WTC11 (cell line): ENCODE measurements at regions not wholly inside any gene's neighbourhood (a gene's known extent, or its start where the extent isn't known, plus 50 kb on each side); places are given as distances from the start of the nearest gene placed in this dataset.
A peak's percentile ranks its signal among the peaks of the same experiment; 100 is the strongest.

Source experiments
- ATAC-seq: fragments of 200-7000 bp; cut with Tn5 transposase; 2 replicates; pipeline ENCODE4 v1.10.0; 2021; ENCODE audit warnings: mild to moderate bottlenecking, moderate library complexity
- CTCF ChIA-PET: fragments of 300-600 bp; sonication (Branson Sonifier 250); formaldehyde crosslinking; loops from one replicate; lab custom pipeline; 2021; ENCODE audit warnings: antibody characterized with exemption; lab: Charles Lee
- POLR2A ChIA-PET: fragments of 350-600 bp; sonication (Branson Sonifier 250); formaldehyde crosslinking; loops from one replicate; lab custom pipeline; 2021; ENCODE audit warnings: antibody characterized with exemption; lab: Charles Lee
- DNase-seq: peaks from one replicate; pipeline ENCODE4 v3.0.0; 2021; ENCODE audit warnings: low spot score
- H3K27ac Mint-ChIP-seq: 2 replicates; pipeline ENCODE4 v1.8.0; 2021; ENCODE audit warnings: mixed read lengths
- H3K27me3 Mint-ChIP-seq: 2 replicates; pipeline ENCODE4 v1.8.0; 2021; ENCODE audit warnings: low read depth, mild to moderate bottlenecking, moderate library complexity, mixed read lengths
- H3K36me3 Mint-ChIP-seq: 2 replicates; pipeline ENCODE4 v1.8.0; 2021; ENCODE audit warnings: mixed read lengths
- H3K4me1 Mint-ChIP-seq: 2 replicates; pipeline ENCODE4 v1.8.0; 2022; ENCODE audit warnings: mixed read lengths
- H3K4me3 Mint-ChIP-seq: 2 replicates; pipeline ENCODE4 v1.8.0; 2021; ENCODE audit warnings: mild to moderate bottlenecking, moderate library complexity, mixed read lengths
- H3K9me3 Mint-ChIP-seq: 2 replicates; pipeline ENCODE4 v1.8.0; 2021; ENCODE audit warnings: mixed read lengths
- ELF4 ChIP-seq: sonication (generic); formaldehyde crosslinking; IDR thresholded peaks from 2 replicates; pipeline ENCODE4 v1.8.1; 2022; ENCODE audit warnings: low read depth, mild to moderate bottlenecking, moderate library complexity, missing genetic modification reagents
- ESRRA ChIP-seq: sonication (generic); formaldehyde crosslinking; IDR thresholded peaks from 2 replicates; pipeline ENCODE4 v1.8.1; 2022; ENCODE audit warnings: mild to moderate bottlenecking, missing genetic modification reagents, borderline replicate concordance
- ETV6 ChIP-seq: sonication (generic); formaldehyde crosslinking; IDR thresholded peaks from 2 replicates; pipeline ENCODE4 v1.8.1; 2022; ENCODE audit warnings: mild to moderate bottlenecking, missing genetic modification reagents
- FOXJ3 ChIP-seq: sonication (generic); formaldehyde crosslinking; IDR thresholded peaks from 2 replicates; pipeline ENCODE4 v1.9.0; 2021; ENCODE audit warnings: missing genetic modification reagents, mild to moderate bottlenecking, borderline replicate concordance
- FOXP1 ChIP-seq: sonication (generic); formaldehyde crosslinking; IDR thresholded peaks from 2 replicates; pipeline ENCODE4 v1.8.0; 2022; ENCODE audit warnings: missing genetic modification reagents, mild to moderate bottlenecking, moderate library complexity, borderline replicate concordance
- GTF2I ChIP-seq: fragments of 250-450 bp; sonication (Bioruptor Pico); conservative IDR thresholded peaks from 2 replicates; pipeline ENCODE4 v1.4.0; 2021; ENCODE audit warnings: mild to moderate bottlenecking
- HMGA2 ChIP-seq: fragments of 250-450 bp; sonication (Bioruptor Pico); IDR thresholded peaks from 2 replicates; pipeline ENCODE4 v1.4.0; 2021; ENCODE audit warnings: mild to moderate bottlenecking, moderate library complexity
- HMGXB4 ChIP-seq: sonication (generic); formaldehyde crosslinking; IDR thresholded peaks from 2 replicates; pipeline ENCODE4 v1.8.1; 2023; ENCODE audit warnings: mild to moderate bottlenecking, moderate library complexity, missing genetic modification reagents
- NFATC4 ChIP-seq: fragments of 250-450 bp; sonication (Bioruptor Pico); IDR thresholded peaks from 2 replicates; pipeline ENCODE4 v1.9.0; 2021; ENCODE audit warnings: mild to moderate bottlenecking
- PRRX2 ChIP-seq: fragments of 250-450 bp; sonication (Bioruptor Pico); IDR thresholded peaks from 2 replicates; pipeline ENCODE4 v1.8.0; 2021; ENCODE audit warnings: mild to moderate bottlenecking
- SMAD4 ChIP-seq: sonication (generic); formaldehyde crosslinking; IDR thresholded peaks from 2 replicates; pipeline ENCODE4 v1.8.0; 2022; ENCODE audit warnings: mild to moderate bottlenecking, missing genetic modification reagents
- SOX15 ChIP-seq: fragments of 250-450 bp; sonication (Bioruptor Pico); IDR thresholded peaks from 2 replicates; pipeline ENCODE4 v1.9.0; 2021; ENCODE audit warnings: mild to moderate bottlenecking
- TEAD1 ChIP-seq: sonication (generic); formaldehyde crosslinking; IDR thresholded peaks from 2 replicates; pipeline ENCODE4 v1.8.0; 2022; ENCODE audit warnings: mild to moderate bottlenecking, missing genetic modification reagents
- TEAD4 ChIP-seq: sonication (generic); formaldehyde crosslinking; IDR thresholded peaks from 2 replicates; pipeline ENCODE4 v1.8.0; 2022; ENCODE audit warnings: mild to moderate bottlenecking, missing genetic modification reagents
- ZNF232 ChIP-seq: sonication (generic); formaldehyde crosslinking; IDR thresholded peaks from 2 replicates; pipeline ENCODE4 v1.8.0; 2022; ENCODE audit warnings: mild to moderate bottlenecking, missing genetic modification reagents
- ZNF423 ChIP-seq: fragments of 250-450 bp; sonication (Bioruptor Pico); IDR thresholded peaks from 2 replicates; pipeline ENCODE4 v2.1.2; 2022; ENCODE audit warnings: mild to moderate bottlenecking, moderate library complexity
- ZNF671 ChIP-seq: fragments of 250-450 bp; sonication (Bioruptor Pico); IDR thresholded peaks from 2 replicates; pipeline ENCODE4 v1.8.0; 2021; ENCODE audit warnings: mild to moderate bottlenecking
- TF ChIP-seq, protein P1 (sequence below): sonication (generic); formaldehyde crosslinking; IDR thresholded peaks from 2 replicates; pipeline ENCODE4 v1.8.1; 2023; ENCODE audit warnings: mild to moderate bottlenecking, missing genetic modification reagents
- TF ChIP-seq, protein P2 (sequence below): sonication (generic); formaldehyde crosslinking; IDR thresholded peaks from 2 replicates; pipeline ENCODE4 v1.8.0; 2023; ENCODE audit warnings: missing genetic modification reagents

DNA sequence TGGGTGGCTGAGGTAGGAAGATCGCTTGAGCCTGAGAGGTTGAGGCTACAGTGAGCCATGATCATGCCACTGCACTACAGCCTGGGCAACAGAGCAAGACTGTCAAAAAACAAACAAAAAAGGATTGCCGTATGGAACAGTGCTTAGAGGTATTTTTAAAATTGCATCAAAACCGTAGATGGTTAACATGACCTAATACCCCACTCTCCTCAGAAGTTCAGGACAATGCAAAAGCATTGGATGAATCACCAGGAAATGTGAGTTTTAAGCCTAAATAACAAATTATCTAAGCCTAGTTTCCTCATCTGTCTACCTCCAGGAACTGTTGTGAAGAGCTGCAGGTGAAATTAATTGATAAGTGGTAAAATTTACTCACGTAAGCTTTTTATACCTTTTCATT lies 123.8 kb upstream of the ID4 start:
- peaks cover 9% of the 10 kb centered on the region for H3K36me3 Mint-ChIP-seq
- ATAC-seq (no peak), DNase-seq (no peak)
- no peak overlapping the region for H3K4me3 Mint-ChIP-seq
- H3K9me3 Mint-ChIP-seq = peaks cover 14% of the 10 kb centered on the region
- ChIA-PET CTCF (no interaction called here), POLR2A (interaction anchor here (1.3 kb wide), 1 partner anchor 124 kb away, joined by 5 read pairs; the partner anchor contains the start of gene ID4)
- TF ChIP-seq, protein P1, sequence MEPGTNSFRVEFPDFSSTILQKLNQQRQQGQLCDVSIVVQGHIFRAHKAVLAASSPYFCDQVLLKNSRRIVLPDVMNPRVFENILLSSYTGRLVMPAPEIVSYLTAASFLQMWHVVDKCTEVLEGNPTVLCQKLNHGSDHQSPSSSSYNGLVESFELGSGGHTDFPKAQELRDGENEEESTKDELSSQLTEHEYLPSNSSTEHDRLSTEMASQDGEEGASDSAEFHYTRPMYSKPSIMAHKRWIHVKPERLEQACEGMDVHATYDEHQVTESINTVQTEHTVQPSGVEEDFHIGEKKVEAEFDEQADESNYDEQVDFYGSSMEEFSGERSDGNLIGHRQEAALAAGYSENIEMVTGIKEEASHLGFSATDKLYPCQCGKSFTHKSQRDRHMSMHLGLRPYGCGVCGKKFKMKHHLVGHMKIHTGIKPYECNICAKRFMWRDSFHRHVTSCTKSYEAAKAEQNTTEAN (CRISPR knock-in tag) = no peak
- no peak overlapping the region; the same call in 1 of the 2 replicates for H3K27ac Mint-ChIP-seq
- peaks cover 40% of the 10 kb centered on the region for H3K4me1 Mint-ChIP-seq
- H3K27me3 Mint-ChIP-seq = no peaks in the 10 kb centered on the region; the same call in 1 of the 2 replicates

DNA sequence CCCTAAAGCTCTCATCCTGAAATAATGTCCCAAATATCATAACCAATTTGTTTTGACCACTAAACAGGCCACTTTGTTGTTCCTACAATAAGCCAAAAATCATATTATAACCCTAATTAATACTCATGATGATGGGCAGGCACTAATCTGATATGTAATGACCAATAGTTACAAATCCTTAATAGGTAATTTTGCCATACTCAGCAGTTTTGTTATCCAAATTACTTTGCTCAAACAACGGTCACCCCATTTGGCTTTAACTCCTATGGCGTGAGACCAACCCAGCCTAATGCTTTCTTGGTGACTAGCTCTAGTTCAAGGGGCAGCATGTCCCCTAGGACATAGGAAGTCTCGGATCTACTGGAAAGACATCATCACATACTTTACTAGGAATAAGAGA lies 123.2 kb upstream of the ID4 start:
- Mint-ChIP-seq H3K4me1 (peaks cover 44% of the 10 kb centered on the region), H3K27me3 (no peaks in the 10 kb centered on the region; the same call in 1 of the 2 replicates), H3K4me3 (no peak overlapping the region), H3K9me3 (peaks cover 14% of the 10 kb centered on the region), H3K27ac (no peak overlapping the region), H3K36me3 (peaks cover 9% of the 10 kb centered on the region)
- TF ChIP-seq SMAD4 (no peak), TEAD1 (CRISPR knock-in tag) (no peak), ESRRA (CRISPR knock-in tag) (no peak), ZNF232 (CRISPR knock-in tag) (no peak), ETV6 (CRISPR knock-in tag) (no peak), HMGA2 (no peak), FOXJ3 (CRISPR knock-in tag) (no peak), TEAD4 (no peak), SOX15 (CRISPR knock-in tag) (no peak), FOXP1 (no peak), GTF2I (CRISPR knock-in tag) (no peak), NFATC4 (no peak), HMGXB4 (CRISPR knock-in tag) (no peak), ZNF671 (no peak), ZNF423 (CRISPR knock-in tag) (no peak), PRRX2 (CRISPR knock-in tag) (no peak)
- DNase-seq (no peak), ATAC-seq (no peak)
- ChIA-PET CTCF (interaction anchor here (1.0 kb wide), 1 partner anchor 51 kb away, joined by 3 read pairs; no protein-coding TSS in a partner anchor), POLR2A (interaction anchor here (1.2 to 1.3 kb wide), 2 partner anchors 23 to 123 kb away, joined by 3 to 5 read pairs; partner anchors contain the start of gene ID4)

GRCh38 chr6:19714434-19715166 lies 122.6 kb upstream of the ID4 start:
- ChIA-PET POLR2A (interaction anchor here (1.2 to 1.3 kb wide), 2 partner anchors 23 to 123 kb away, joined by 3 to 5 read pairs; partner anchors contain the start of gene ID4), CTCF (interaction anchor here (0.8 to 1.0 kb wide), 3 partner anchors 15 to 52 kb away, joined by 3 to 6 read pairs (median 3); no protein-coding TSS in a partner anchor)
- Mint-ChIP-seq H3K27me3 (no peaks in the 10 kb centered on the region; the same call in 1 of the 2 replicates), H3K27ac (peak overlapping the region; percentile 89), H3K36me3 (peaks cover 9% of the 10 kb centered on the region), H3K4me3 (no peak overlapping the region), H3K9me3 (peaks cover 14% of the 10 kb centered on the region), H3K4me1 (peaks cover 49% of the 10 kb centered on the region)
- TF ChIP-seq, protein P2, sequence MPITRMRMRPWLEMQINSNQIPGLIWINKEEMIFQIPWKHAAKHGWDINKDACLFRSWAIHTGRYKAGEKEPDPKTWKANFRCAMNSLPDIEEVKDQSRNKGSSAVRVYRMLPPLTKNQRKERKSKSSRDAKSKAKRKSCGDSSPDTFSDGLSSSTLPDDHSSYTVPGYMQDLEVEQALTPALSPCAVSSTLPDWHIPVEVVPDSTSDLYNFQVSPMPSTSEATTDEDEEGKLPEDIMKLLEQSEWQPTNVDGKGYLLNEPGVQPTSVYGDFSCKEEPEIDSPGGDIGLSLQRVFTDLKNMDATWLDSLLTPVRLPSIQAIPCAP (CRISPR knock-in tag) = no peak
- no peak for TF ChIP-seq ELF4 (CRISPR knock-in tag)
- DNase-seq (no peak), ATAC-seq (no peak)
